ENCODE measurements at regions not wholly inside any gene's neighbourhood (a gene's known extent, or its start where the extent isn't known, plus 50 kb on each side); places are given as distances from the start of the nearest gene placed in this dataset.

GRCh38 chrX:74251006-74251930 lies 52.7 kb upstream of the ZCCHC13 start:
- Histone ChIP-seq H3K79me2 (ENCODE audit: insufficient read depth, low read length) (peaks cover 15% of the 10 kb centered on the region), H3K27me3 (ENCODE audit: insufficient read depth, low read length) (no peaks in the 10 kb centered on the region), H2AFZ (ENCODE audit: low read depth, low read length, poor library complexity, severe bottlenecking) (no peak overlapping the region), H3K9ac (ENCODE audit: low read length) (no peak overlapping the region), H3K9me3 (ENCODE audit: control insufficient read depth in 1 of 2, insufficient read depth in 1 of 2, low read depth in 1 of 2, low read length in 2 of 2) (no peaks in the 10 kb centered on the region), H4K20me1 (ENCODE audit: insufficient read depth) (no peaks in the 10 kb centered on the region), H3K4me1 (ENCODE audit: control insufficient read depth in 1 of 2, insufficient read depth in 2 of 2, low read length in 2 of 2) (peaks cover 28 to 52% of the 10 kb centered on the region in 2 experiments), H3K9me2 (ENCODE audit: insufficient read depth) (no peaks in the 10 kb centered on the region), H3K4me3 (replicated peaks in 1 of 2; ENCODE audit: low read depth in 1 of 2, low read length in 2 of 2) (no peak overlapping the region), H3K4me2 (ENCODE audit: low read length) (peak overlapping the region; percentile 28), H3K27ac (ENCODE audit: low read depth, low read length) (peak overlapping the region; percentile 47), H3K36me3 (ENCODE audit: control insufficient read depth in 1 of 2, insufficient read depth in 2 of 2, low read length in 2 of 2) (no peaks in the 10 kb centered on the region)
- DNase-seq (ENCODE audit: low read depth, low spot score) (no peak), ATAC-seq (peak; percentile 59)
- BruUV-seq (replicated peaks) = no TSS peak
- RAD21 ChIA-PET (ENCODE audit: low non-redundant PET in 1 of 2, low total read pairs in 2 of 2, uncharacterized antibody in 2 of 2, unreplicated experiment in 2 of 2) = no interaction called here
- POLR2A ChIA-PET = no interaction called here
- TF ChIP-seq CEBPB (IDR thresholded peaks at IDR 0.05; ENCODE audit: low read depth) = no peak
- TF ChIP-seq ZNF274 (IDR thresholded peaks at IDR 0.05; ENCODE audit: low read depth, low read length) = no peak
- TF ChIP-seq, protein P1, sequence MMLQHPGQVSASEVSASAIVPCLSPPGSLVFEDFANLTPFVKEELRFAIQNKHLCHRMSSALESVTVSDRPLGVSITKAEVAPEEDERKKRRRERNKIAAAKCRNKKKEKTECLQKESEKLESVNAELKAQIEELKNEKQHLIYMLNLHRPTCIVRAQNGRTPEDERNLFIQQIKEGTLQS (IDR thresholded peaks at IDR 0.05) = no peak
- TF ChIP-seq TCF7L2 (IDR thresholded peaks at IDR 0.05; ENCODE audit: borderline replicate concordance, extremely low read depth, insufficient read depth, insufficient read length) = no peak
- TF ChIP-seq YY1 (IDR thresholded peaks at IDR 0.05; ENCODE audit: extremely low read depth, insufficient replicate concordance, low read depth, low read length) = no peak
- TF ChIP-seq SRF (IDR thresholded peaks at IDR 0.05; ENCODE audit: low read depth) = no peak
- no peak for TF ChIP-seq EGR1 (IDR thresholded peaks at IDR 0.05; ENCODE audit: low read depth)
- no peak for TF ChIP-seq EZH2 (IDR thresholded peaks at IDR 0.05)
- no peak for TF ChIP-seq POLR2A (IDR thresholded peaks at IDR 0.05; ENCODE audit: borderline replicate concordance, extremely low read depth, insufficient read depth, insufficient read length)
- no peak for TF ChIP-seq SIN3A (IDR thresholded peaks at IDR 0.05; ENCODE audit: low read depth)
- TF ChIP-seq CTCF (IDR thresholded peaks at IDR 0.05 in 2 of 3, conservative IDR thresholded peaks at IDR 0.05 in 1 of 3; ENCODE audit: borderline replicate concordance in 1 of 3, insufficient read depth in 1 of 3, low read depth in 2 of 3, low read length in 2 of 3) = no peak
- no peak for TF ChIP-seq RAD21 (IDR thresholded peaks at IDR 0.05; ENCODE audit: low read depth)
- TF ChIP-seq FOSL1 (IDR thresholded peaks at IDR 0.05; ENCODE audit: low read depth) = no peak
- CTCF ChIA-PET = no interaction called here
- intact Hi-C loops (cut with micrococcal nuclease) = no loop called here
